ENCODE measurements at regions not wholly inside any gene's neighbourhood (a gene's known extent, or its start where the extent isn't known, plus 50 kb on each side); places are given as distances from the start of the nearest gene placed in this dataset.

DNA sequence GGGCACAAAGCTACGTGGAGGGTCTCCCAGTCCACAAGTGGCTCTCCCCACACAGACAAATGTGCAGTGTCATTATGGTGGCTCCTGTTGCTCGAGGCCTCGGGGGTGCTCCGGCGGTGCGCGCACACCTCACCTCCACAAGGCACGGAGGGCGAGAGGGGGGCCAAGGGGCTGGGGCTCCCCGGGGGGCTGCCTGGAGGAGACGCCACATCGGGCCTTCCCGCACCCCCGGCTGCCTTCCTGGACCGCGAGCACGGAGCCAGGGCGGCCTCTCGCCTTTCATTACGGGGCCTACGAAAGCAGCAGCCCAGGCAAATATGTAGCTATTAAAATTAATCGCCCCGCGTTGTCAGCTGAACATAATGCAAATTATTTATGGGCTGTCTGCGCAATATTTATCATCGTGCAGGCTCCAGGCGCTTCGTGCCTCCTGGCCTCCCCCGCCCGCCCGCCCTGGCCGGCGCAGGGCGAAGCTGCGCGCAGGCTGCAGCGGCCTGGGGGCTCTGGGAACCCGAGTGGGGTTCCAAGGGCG lies 70.8 kb upstream of the BCOR start:
- H3K9ac ChIP-seq (ENCODE audit: low read length), result no peak overlapping the region
- no peak for DNase-seq (ENCODE audit: low read depth)
- no peaks in the 10 kb centered on the region for H3K36me3 ChIP-seq (ENCODE audit: control insufficient read depth, insufficient read depth, low read length, severe bottlenecking)
- H3K4me3 ChIP-seq (ENCODE audit: low read length), result no peak overlapping the region
- H3K4me1 ChIP-seq (ENCODE audit: control insufficient read depth, insufficient read depth, low read length), result peaks cover 17% of the 10 kb centered on the region
- peaks cover 25% of the 10 kb centered on the region for H3K27me3 ChIP-seq (replicated peaks; ENCODE audit: control insufficient read depth, insufficient read depth, low read length)
- no peaks in the 10 kb centered on the region for H3K9me3 ChIP-seq (ENCODE audit: control insufficient read depth, low read length)

DNA sequence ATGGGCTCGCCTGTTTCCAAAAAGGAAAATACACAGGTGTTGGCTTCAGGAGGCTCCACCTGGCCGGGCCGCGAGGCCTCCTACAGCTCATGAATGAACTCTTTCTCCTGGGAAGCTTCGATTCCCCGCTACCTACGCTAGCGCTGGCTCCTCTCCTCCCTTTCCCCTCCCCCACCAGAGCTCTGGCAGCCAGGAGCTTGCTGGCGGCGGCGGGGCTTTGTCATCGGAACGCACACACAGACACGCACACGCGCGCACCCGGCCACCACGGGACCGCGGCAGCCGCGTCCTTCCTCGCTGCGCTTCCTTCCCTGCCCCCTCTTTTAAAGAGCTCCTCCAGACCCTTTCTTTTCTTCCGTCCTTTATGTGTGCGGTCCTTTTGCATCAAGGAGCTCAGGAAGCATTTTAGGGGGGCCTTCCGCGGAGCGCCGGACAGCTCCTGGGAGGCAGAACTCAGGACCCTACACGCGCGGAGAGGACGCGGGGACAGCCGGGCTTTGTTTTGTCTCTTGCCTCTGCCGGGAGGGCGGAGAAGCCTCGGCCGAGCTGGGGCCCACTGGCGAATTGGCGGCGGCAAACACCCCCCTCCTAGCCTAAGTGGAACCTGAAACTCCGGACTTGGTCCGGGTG lies 70.2 kb upstream of the BCOR start:
- peaks cover 22% of the 10 kb centered on the region for H3K27me3 ChIP-seq (replicated peaks; ENCODE audit: control insufficient read depth, insufficient read depth, low read length)
- H3K4me3 ChIP-seq (ENCODE audit: low read length), result peak overlapping the region; percentile 64
- no peaks in the 10 kb centered on the region for H3K36me3 ChIP-seq (ENCODE audit: control insufficient read depth, insufficient read depth, low read length, severe bottlenecking)
- peaks cover 17% of the 10 kb centered on the region for H3K4me1 ChIP-seq (ENCODE audit: control insufficient read depth, insufficient read depth, low read length)
- H3K9me3 ChIP-seq (ENCODE audit: control insufficient read depth, low read length), result no peaks in the 10 kb centered on the region
- H3K9ac ChIP-seq (ENCODE audit: low read length), result peak overlapping the region; percentile 37
- DNase-seq (ENCODE audit: low read depth), result no peak

DNA sequence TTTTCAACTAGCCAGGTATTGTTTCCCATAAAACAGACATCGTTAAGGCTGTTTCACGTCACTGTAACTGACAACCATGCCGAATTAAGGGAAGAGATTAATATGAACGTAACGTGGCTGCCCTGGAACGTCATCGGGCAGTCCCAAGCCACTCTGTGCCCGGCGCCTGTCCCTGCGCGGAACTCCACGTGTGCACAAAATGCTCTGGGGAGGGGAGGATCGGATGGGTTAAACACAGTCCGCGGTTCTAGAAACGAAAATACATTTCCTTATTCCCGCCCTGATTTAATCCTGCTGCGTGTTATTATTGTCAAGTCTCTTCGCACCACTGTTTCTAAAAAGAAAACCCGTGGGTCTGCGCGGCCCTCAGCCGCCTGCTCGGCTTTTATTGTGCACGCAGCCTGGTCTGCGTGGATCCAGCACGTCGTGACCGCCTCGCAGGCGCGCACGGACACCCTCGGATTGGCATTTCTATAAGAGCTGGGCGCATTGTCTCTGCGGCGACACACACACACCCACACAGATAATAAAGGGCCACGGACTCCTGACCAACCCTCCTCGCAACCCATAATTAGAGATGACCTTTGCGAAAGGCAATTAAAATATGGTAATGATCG lies 69.6 kb upstream of the BCOR start:
- Histone ChIP-seq H3K9me3 (ENCODE audit: control insufficient read depth, low read length) (no peaks in the 10 kb centered on the region), H3K4me3 (ENCODE audit: low read length) (peak overlapping the region; percentile 64), H3K36me3 (ENCODE audit: control insufficient read depth, insufficient read depth, low read length, severe bottlenecking) (no peaks in the 10 kb centered on the region), H3K9ac (ENCODE audit: low read length) (peak overlapping the region; percentile 37), H3K27me3 (replicated peaks; ENCODE audit: control insufficient read depth, insufficient read depth, low read length) (peaks cover 22% of the 10 kb centered on the region), H3K4me1 (ENCODE audit: control insufficient read depth, insufficient read depth, low read length) (peaks cover 17% of the 10 kb centered on the region)
- DNase-seq (ENCODE audit: low read depth), result no peak

DNA sequence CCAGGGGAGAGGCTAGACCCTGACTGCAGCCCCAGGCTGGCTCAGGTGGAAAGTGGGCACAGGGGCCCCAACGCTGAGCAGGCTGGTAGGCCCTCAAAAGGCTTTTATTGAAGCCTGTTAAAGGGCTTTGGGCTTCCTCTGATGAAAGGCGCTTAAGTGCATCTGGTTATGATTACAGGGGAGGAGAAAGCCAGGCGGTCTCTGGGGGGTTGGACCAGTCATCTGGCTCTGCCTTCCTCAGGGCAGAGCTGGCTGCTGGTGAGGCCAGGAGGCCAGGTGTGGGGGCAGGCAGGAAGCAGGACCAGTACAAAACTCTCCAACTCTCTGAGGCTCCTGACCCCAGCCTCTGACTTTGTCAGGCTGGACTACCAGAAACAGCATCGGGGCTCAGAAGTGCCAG lies 68.8 kb upstream of the BCOR start:
- Histone ChIP-seq H3K9me3 (ENCODE audit: control insufficient read depth, low read length) (no peaks in the 10 kb centered on the region), H3K27me3 (replicated peaks; ENCODE audit: control insufficient read depth, insufficient read depth, low read length) (peaks cover 26% of the 10 kb centered on the region), H3K36me3 (ENCODE audit: control insufficient read depth, insufficient read depth, low read length, severe bottlenecking) (no peaks in the 10 kb centered on the region), H3K4me3 (ENCODE audit: low read length) (no peak overlapping the region), H3K4me1 (ENCODE audit: control insufficient read depth, insufficient read depth, low read length) (peaks cover 16% of the 10 kb centered on the region), H3K9ac (ENCODE audit: low read length) (no peak overlapping the region)
- DNase-seq (ENCODE audit: low read depth), result peak; percentile 82

DNA sequence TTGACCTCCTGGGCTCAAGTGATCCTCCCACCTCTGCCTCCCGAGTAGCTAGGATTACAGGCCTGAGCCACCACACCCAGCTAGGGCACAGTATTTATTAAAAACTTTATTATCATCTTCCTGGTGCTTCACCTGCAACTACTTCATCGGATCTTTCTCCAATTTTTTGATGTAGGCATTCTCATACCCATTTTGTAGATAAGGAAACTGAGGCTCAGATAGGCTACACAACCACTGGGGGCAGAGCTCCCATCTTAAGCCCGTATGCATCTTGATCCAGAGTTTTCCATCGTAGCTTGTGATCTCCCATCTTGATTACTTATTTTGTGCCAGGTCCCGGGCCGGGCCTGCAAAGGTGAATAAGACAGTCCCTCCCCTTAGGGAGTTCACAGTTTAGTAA lies 68.1 kb upstream of the BCOR start:
- H3K27me3 ChIP-seq (replicated peaks; ENCODE audit: control insufficient read depth, insufficient read depth, low read length), result peaks cover 26% of the 10 kb centered on the region
- H3K9ac ChIP-seq (ENCODE audit: low read length), result no peak overlapping the region
- H3K4me3 ChIP-seq (ENCODE audit: low read length), result no peak overlapping the region
- no peaks in the 10 kb centered on the region for H3K9me3 ChIP-seq (ENCODE audit: control insufficient read depth, low read length)
- no peaks in the 10 kb centered on the region for H3K36me3 ChIP-seq (ENCODE audit: control insufficient read depth, insufficient read depth, low read length, severe bottlenecking)
- peaks cover 11% of the 10 kb centered on the region for H3K4me1 ChIP-seq (ENCODE audit: control insufficient read depth, insufficient read depth, low read length)
- DNase-seq (ENCODE audit: low read depth), result no peak

DNA sequence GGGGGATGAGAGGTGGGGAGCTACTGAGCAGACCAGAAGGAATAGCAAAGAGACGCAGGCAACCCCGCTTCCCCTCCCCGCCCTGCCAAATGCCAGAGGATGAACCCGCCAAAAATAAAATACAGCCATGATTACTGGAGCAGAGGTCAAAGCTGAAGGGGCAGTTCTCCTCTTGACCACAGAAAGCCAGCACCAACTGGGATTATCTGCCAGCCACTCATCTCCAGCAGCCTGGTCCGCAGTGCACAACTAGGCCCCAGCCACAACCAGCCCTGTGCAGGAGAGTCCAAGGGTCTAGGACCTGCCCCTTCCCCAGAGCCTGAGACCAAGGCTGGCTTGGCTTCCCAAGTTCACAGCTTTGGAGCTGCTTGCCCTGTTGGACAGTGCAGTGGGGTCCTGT lies 67.4 kb upstream of the BCOR start:
- Histone ChIP-seq H3K27me3 (replicated peaks; ENCODE audit: control insufficient read depth, insufficient read depth, low read length) (peaks cover 26% of the 10 kb centered on the region), H3K9me3 (ENCODE audit: control insufficient read depth, low read length) (no peaks in the 10 kb centered on the region), H3K9ac (ENCODE audit: low read length) (no peak overlapping the region), H3K4me3 (ENCODE audit: low read length) (no peak overlapping the region), H3K36me3 (ENCODE audit: control insufficient read depth, insufficient read depth, low read length, severe bottlenecking) (no peaks in the 10 kb centered on the region), H3K4me1 (ENCODE audit: control insufficient read depth, insufficient read depth, low read length) (peaks cover 11% of the 10 kb centered on the region)
- no peak for DNase-seq (ENCODE audit: low read depth)

DNA sequence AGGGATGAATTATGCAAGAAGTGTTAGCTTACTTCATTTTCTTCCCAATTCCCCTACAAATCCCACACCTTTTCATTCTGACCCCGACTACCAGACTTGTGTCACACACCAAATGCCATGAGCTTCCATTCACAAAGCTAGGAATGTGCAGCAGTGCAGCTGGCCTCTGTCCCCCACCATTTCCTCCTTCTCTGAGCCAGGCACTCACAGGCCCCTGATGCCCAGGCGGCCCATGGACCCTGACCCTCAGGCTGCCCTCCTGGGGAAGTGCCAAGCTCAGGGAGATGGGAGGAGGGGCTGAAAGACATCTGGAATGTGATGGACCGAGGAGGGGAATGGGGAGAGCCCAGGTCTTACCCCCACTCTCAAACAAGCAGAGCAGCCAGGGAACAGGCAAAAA lies 67.0 kb upstream of the BCOR start:
- H3K4me3 ChIP-seq (ENCODE audit: low read length), result no peak overlapping the region
- no peak for DNase-seq (ENCODE audit: low read depth)
- peaks cover 26% of the 10 kb centered on the region for H3K27me3 ChIP-seq (replicated peaks; ENCODE audit: control insufficient read depth, insufficient read depth, low read length)
- H3K9ac ChIP-seq (ENCODE audit: low read length), result no peak overlapping the region
- no peaks in the 10 kb centered on the region for H3K9me3 ChIP-seq (ENCODE audit: control insufficient read depth, low read length)
- peaks cover 11% of the 10 kb centered on the region for H3K4me1 ChIP-seq (ENCODE audit: control insufficient read depth, insufficient read depth, low read length)
- H3K36me3 ChIP-seq (ENCODE audit: control insufficient read depth, insufficient read depth, low read length, severe bottlenecking), result no peaks in the 10 kb centered on the region

DNA sequence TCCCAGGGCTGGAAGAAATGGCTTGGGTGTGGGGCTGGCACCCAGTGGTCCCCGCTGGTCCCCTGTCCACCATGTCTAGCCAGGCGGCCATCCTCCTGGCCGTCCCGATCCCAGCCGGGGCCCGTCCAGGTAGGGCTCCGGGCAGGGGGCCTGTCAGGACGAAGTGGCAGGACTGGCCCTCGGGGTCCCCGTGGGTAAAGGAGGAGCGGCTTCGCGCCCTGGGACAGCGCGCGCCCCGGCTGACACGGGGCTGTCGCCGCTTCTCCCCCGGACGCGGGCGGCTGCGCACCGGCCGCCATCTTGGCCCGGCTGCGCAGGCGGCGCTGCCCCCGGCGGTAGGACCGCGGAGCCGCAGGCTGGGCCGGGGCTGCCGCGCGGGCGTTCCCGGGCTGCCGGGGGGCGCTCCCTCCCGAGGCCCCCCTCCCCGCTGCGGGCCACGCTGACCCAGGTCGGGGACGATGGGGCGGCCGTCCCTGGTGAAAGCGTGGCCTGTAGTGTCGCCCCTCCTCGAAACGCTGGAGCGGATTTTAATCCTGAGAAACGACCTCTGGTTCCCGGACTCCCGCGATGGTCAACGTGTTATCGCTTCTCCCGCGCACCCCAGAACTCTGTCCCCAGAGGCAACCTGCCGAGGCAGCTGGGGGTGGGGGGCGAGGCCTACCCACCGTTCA lies 60.4 kb upstream of the BCOR start:
- no peaks in the 10 kb centered on the region for H3K9me3 ChIP-seq (ENCODE audit: control insufficient read depth, low read length)
- peak; percentile 49 for DNase-seq (ENCODE audit: low read depth)
- H3K4me3 ChIP-seq (ENCODE audit: low read length), result peak overlapping the region; percentile 69
- H3K9ac ChIP-seq (ENCODE audit: low read length), result peak overlapping the region; percentile 69
- peaks cover 2% of the 10 kb centered on the region for H3K4me1 ChIP-seq (ENCODE audit: control insufficient read depth, insufficient read depth, low read length)
- H3K36me3 ChIP-seq (ENCODE audit: control insufficient read depth, insufficient read depth, low read length, severe bottlenecking), result no peaks in the 10 kb centered on the region
- H3K27me3 ChIP-seq (replicated peaks; ENCODE audit: control insufficient read depth, insufficient read depth, low read length), result peaks cover 14% of the 10 kb centered on the region

DNA sequence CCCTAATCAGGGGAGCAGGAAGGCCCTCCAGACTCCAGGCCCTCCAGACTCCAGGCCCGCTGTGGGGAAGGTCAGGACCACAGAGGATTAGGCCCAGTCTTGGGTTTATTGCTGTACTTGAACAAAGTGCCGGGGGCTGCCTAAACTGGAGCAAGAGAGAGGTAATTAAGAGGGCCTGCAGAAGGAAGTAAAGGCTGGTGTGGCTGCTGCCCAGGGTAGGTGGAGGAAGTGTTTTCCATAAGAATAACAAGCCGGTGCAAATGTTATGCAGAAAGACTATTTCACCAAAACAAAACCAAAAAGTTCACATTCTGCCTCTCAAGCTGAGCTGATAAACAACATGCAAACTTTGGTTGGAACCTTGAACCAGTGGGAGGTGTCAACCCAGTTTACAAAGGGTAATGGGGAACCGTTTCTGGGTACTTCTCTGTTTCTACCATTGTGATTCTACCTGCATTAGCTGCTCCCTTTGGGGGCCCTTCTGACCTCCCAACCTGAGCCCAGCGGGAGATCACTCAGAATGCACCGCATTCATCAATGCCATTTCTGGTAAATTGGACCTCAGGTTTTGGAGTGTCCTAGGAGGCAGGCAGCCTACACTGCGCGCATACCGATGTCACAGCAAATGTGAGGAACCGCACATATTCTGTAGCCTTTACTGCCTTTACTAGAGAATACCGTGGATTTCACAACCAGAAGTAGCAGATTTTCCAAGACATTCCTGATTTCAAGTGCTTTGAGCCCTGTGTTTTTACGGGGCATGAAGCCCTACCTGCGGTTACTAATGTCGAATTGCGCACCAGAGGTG lies 59.7 kb upstream of the BCOR start:
- no peak for DNase-seq (ENCODE audit: low read depth)
- Histone ChIP-seq H3K9me3 (ENCODE audit: control insufficient read depth, low read length) (no peaks in the 10 kb centered on the region), H3K9ac (ENCODE audit: low read length) (peak overlapping the region; percentile 69), H3K36me3 (ENCODE audit: control insufficient read depth, insufficient read depth, low read length, severe bottlenecking) (no peaks in the 10 kb centered on the region), H3K4me3 (ENCODE audit: low read length) (peak overlapping the region; percentile 69), H3K4me1 (ENCODE audit: control insufficient read depth, insufficient read depth, low read length) (peaks cover 2% of the 10 kb centered on the region), H3K27me3 (replicated peaks; ENCODE audit: control insufficient read depth, insufficient read depth, low read length) (peaks cover 14% of the 10 kb centered on the region)

DNA sequence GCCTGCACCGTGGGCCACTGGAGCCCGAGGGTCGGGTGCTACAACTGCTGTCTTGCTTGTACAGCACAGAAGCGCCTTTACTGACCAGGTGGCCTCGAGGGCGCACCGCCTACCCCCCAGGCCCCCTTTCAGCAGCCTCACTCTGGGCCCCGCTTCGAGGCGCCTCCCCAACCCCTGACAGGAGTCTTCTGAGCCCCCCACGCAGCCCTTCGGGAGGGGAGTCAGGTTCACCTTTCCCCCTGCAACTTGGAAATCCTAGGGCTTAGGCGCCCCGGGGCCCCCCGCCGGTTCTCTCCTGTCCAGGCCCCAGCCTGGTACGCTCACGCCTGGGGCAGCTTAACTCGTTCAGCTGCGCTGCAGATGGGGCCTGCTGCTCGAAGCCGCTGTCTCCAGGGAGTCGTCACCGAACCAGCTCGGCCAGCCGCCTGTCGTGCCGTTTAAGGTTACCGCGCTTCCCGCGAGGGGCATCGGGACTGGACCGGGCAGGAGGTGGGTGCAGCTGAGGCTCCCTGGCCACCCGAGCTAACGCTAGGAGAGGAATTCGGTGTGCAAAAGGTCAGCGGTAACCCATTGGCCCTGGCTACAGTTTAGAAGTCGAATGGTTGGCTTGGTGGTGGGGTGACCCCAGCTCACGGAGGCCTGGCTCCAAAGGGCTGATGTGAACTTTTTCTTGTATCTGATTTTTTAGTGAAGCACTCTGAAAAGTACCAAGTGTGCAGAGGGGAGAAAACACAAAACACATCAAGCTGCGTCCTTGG lies 58.9 kb upstream of the BCOR start:
- H3K4me3 ChIP-seq (ENCODE audit: low read length), result no peak overlapping the region
- DNase-seq (ENCODE audit: low read depth), result no peak
- H3K27me3 ChIP-seq (replicated peaks; ENCODE audit: control insufficient read depth, insufficient read depth, low read length), result peaks cover 10% of the 10 kb centered on the region
- peaks cover 2% of the 10 kb centered on the region for H3K4me1 ChIP-seq (ENCODE audit: control insufficient read depth, insufficient read depth, low read length)
- no peaks in the 10 kb centered on the region for H3K36me3 ChIP-seq (ENCODE audit: control insufficient read depth, insufficient read depth, low read length, severe bottlenecking)
- H3K9ac ChIP-seq (ENCODE audit: low read length), result no peak overlapping the region
- no peaks in the 10 kb centered on the region for H3K9me3 ChIP-seq (ENCODE audit: control insufficient read depth, low read length)

Measured in adipocyte (in vitro differentiated cells).